ENCODE measurements at regions not wholly inside any gene's neighbourhood (a gene's known extent, or its start where the extent isn't known, plus 50 kb on each side); places are given as distances from the start of the nearest gene placed in this dataset.

- no peaks in the 10 kb centered on the region for H3K9me3 ChIP-seq (ENCODE audit: control insufficient read depth, insufficient read depth, low read depth, low read length)
- intact Hi-C loops (cut with micrococcal nuclease; ENCODE audit: unreplicated experiment) (loop anchor here (5.0 kb wide), 1 partner anchor 297 kb away; no protein-coding TSS in a partner anchor), in situ Hi-C loops (cut with HindIII; ENCODE audit: low pct_unique_long_range_greater_than_20kb, low sequenced_read_pairs) (no loop called here)
- ChIA-PET POLR2A (interaction anchor here (0.6 to 1.6 kb wide), 3 partner anchors 112 to 150 kb away, joined by 3 to 12 read pairs (median 7); no protein-coding TSS in a partner anchor), CTCF (interaction anchor here (0.6 to 2.2 kb wide), 19 partner anchors 10 to 308 kb away, joined by 3 to 89 read pairs (median 4); partner anchors contain the start of genes C1orf50, CFAP57, EBNA1BP2 and P3H1)
- H3K36me3 ChIP-seq (ENCODE audit: control insufficient read depth, insufficient read depth, low read length), result no peaks in the 10 kb centered on the region
- DNase-seq (ENCODE audit: low read depth, low spot score), result no peak
- ATAC-seq, result peak; percentile 68
- no TSS peak for BruUV-seq (replicated peaks)
- H3K27me3 ChIP-seq (ENCODE audit: control insufficient read depth, insufficient read depth, low read length), result no peaks in the 10 kb centered on the region
- no peaks in the 10 kb centered on the region for H3K4me1 ChIP-seq (ENCODE audit: control insufficient read depth, insufficient read depth, low read length)
- no peak overlapping the region for H3K4me3 ChIP-seq (ENCODE audit: low read depth in 2 of 2, low read length in 2 of 2)
- H3K27ac ChIP-seq (ENCODE audit: low read length), result no peak overlapping the region
- TF ChIP-seq TCF7L2 (IDR thresholded peaks at IDR 0.05; ENCODE audit: low read depth, low read length) (no peak), SIN3A (IDR thresholded peaks at IDR 0.05; ENCODE audit: borderline replicate concordance, insufficient read depth, low read depth, low read length) (no peak), POLR2AphosphoS5 (IDR thresholded peaks at IDR 0.05; ENCODE audit: low read depth, low read length) (no peak), CTCF (IDR thresholded peaks at IDR 0.05) (peak; percentile 27; the same call in 1 of the 2 replicates), REST (IDR thresholded peaks at IDR 0.05; ENCODE audit: insufficient read depth in 1 of 2, low read depth in 2 of 2, low read length in 1 of 2) (no peak)
These were observed 97.8 kb downstream of the EBNA1BP2 start for GRCh38 chr1:43074244-43074643.

GRCh38 chr1:43073490-43074230 is 98.4 kb downstream of the EBNA1BP2 start:
- Histone ChIP-seq H3K27me3 (ENCODE audit: control insufficient read depth, insufficient read depth, low read length) (no peaks in the 10 kb centered on the region), H3K36me3 (ENCODE audit: control insufficient read depth, insufficient read depth, low read length) (no peaks in the 10 kb centered on the region), H3K9me3 (ENCODE audit: control insufficient read depth, insufficient read depth, low read depth, low read length) (no peaks in the 10 kb centered on the region), H3K27ac (ENCODE audit: low read length) (no peak overlapping the region), H3K4me3 (ENCODE audit: low read depth in 2 of 2, low read length in 2 of 2) (no peak overlapping the region), H3K4me1 (ENCODE audit: control insufficient read depth, insufficient read depth, low read length) (no peaks in the 10 kb centered on the region)
- intact Hi-C loops (cut with micrococcal nuclease; ENCODE audit: unreplicated experiment) (loop anchor here (1.0 to 5.0 kb wide), 2 partner anchors 160 to 296 kb away; no protein-coding TSS in a partner anchor), in situ Hi-C loops (cut with HindIII; ENCODE audit: low pct_unique_long_range_greater_than_20kb, low sequenced_read_pairs) (no loop called here)
- no peak for TF ChIP-seq TCF7L2 (IDR thresholded peaks at IDR 0.05; ENCODE audit: low read depth, low read length)
- no peak for TF ChIP-seq POLR2AphosphoS5 (IDR thresholded peaks at IDR 0.05; ENCODE audit: low read depth, low read length)
- TF ChIP-seq CTCF (IDR thresholded peaks at IDR 0.05), result peak; percentile 81
- no peak for TF ChIP-seq REST (IDR thresholded peaks at IDR 0.05; ENCODE audit: insufficient read depth in 1 of 2, low read depth in 2 of 2, low read length in 1 of 2)
- ChIA-PET POLR2A (interaction anchor here (1.1 to 1.6 kb wide), 2 partner anchors 117 to 150 kb away, joined by 3 to 12 read pairs; no protein-coding TSS in a partner anchor), CTCF (interaction anchor here (0.6 to 2.2 kb wide), 20 partner anchors 9 to 433 kb away, joined by 3 to 89 read pairs (median 4); partner anchors contain the start of genes C1orf50, CFAP57, EBNA1BP2 and P3H1)
- DNase-seq (ENCODE audit: low read depth, low spot score) (peak; percentile 61), ATAC-seq (peak; percentile 94)
- BruUV-seq (replicated peaks), result no TSS peak

Measured in Panc1 (cell line).